Left ventricle myocardium inferior (tissue), 1 donor: ENCODE measurements at regions not wholly inside any gene's neighbourhood (a gene's known extent, or its start where the extent isn't known, plus 50 kb on each side); places are given as distances from the start of the nearest gene placed in this dataset.
"Not testable (repeated sequence)": the region's sequence is repeated elsewhere in the genome, so short reads cannot be mapped to it uniquely, and the experiment has no call there.

Experiments used
- DNase-seq: peaks from one replicate; pipeline ENCODE4 v3.0.0-alpha.2; 2020
- H3K27ac ChIP-seq: fragments of 200-600 bp; replicated peaks from 2 replicates; pipeline ENCODE4 v1.8.0; 2021
- H3K27me3 ChIP-seq: fragments of 200-600 bp; 2 replicates; pipeline ENCODE4 v1.8.0; 2021; ENCODE audit warnings: low read depth
- H3K36me3 ChIP-seq: fragments of 200-600 bp; 2 replicates; pipeline ENCODE4 v1.8.0; 2021
- H3K4me1 ChIP-seq: fragments of 200-600 bp; 2 replicates; pipeline ENCODE4 v1.8.0; 2021
- H3K4me3 ChIP-seq: fragments of 200-600 bp; 2 replicates; pipeline ENCODE4 v1.8.0; 2021; ENCODE audit warnings: mild to moderate bottlenecking, moderate library complexity
- H3K9me3 ChIP-seq: fragments of 200-600 bp; replicated peaks from 2 replicates; pipeline ENCODE4 v1.8.0; 2021
- CTCF ChIP-seq: fragments of 200-600 bp; IDR thresholded peaks from 2 replicates; pipeline ENCODE4 v1.8.0; 2021; ENCODE audit warnings: antibody characterized with exemption, mild to moderate bottlenecking, borderline replicate concordance
- intact Hi-C: fragments of 100-400 bp; cut with micrococcal nuclease; formaldehyde crosslinking; loops from one replicate; pipeline ENCODE4 v1.11.0; 2022
- donor health status: DM: no; HTN: yes; CAD: no; lungs with severe emphysema.

- Histone ChIP-seq H3K27me3 (peaks cover 49% of the 10 kb centered on the region), H3K4me1 (no peaks in the 10 kb centered on the region), H3K27ac (no peak overlapping the region), H3K4me3 (no peak overlapping the region), H3K36me3 (no peaks in the 10 kb centered on the region), H3K9me3 (no peaks in the 10 kb centered on the region)
- TF ChIP-seq CTCF = no peak
- intact Hi-C loops = no loop called here
- no peak for DNase-seq
These were observed 63.0 kb upstream of the TCL1A start for GRCh38 chr14:95776798-95777534.

- intact Hi-C loops = no loop called here
- no peak for DNase-seq
- peak; percentile 88 for TF ChIP-seq CTCF
These were observed 60.6 kb upstream of the TCL1A start for GRCh38 chr14:95774265-95775160.

GRCh38 chr14:95770777-95771176 is 56.9 kb upstream of the TCL1A start:
- TF ChIP-seq CTCF = no peak
- Histone ChIP-seq H3K36me3 (no peaks in the 10 kb centered on the region), H3K27ac (no peak overlapping the region), H3K27me3 (peaks cover 70% of the 10 kb centered on the region), H3K4me1 (no peaks in the 10 kb centered on the region), H3K4me3 (no peak overlapping the region), H3K9me3 (no peaks in the 10 kb centered on the region)
- intact Hi-C loops = no loop called here
- DNase-seq = no peak

More at GRCh38 chr14:95774265-95775160, 60.6 kb upstream of the TCL1A start:
- H3K9me3 ChIP-seq = no peaks in the 10 kb centered on the region
- no peak overlapping the region for H3K4me3 ChIP-seq
- H3K4me1 ChIP-seq = no peaks in the 10 kb centered on the region
- H3K36me3 ChIP-seq = no peaks in the 10 kb centered on the region
- peaks cover 49% of the 10 kb centered on the region for H3K27me3 ChIP-seq
- no peak overlapping the region for H3K27ac ChIP-seq

GRCh38 chr14:95769976-95770375 is 56.1 kb upstream of the TCL1A start:
- Histone ChIP-seq H3K27me3 (peaks cover 62% of the 10 kb centered on the region), H3K27ac (no peak overlapping the region), H3K4me3 (no peak overlapping the region), H3K4me1 (no peaks in the 10 kb centered on the region), H3K36me3 (no peaks in the 10 kb centered on the region), H3K9me3 (no peaks in the 10 kb centered on the region)
- intact Hi-C loops = no loop called here
- TF ChIP-seq CTCF = no peak
- DNase-seq = no peak

GRCh38 chr14:95769431-95769830 is 55.5 kb upstream of the TCL1A start:
- H3K4me3 ChIP-seq, H3K9me3 ChIP-seq, DNase-seq, H3K27ac ChIP-seq, H3K36me3 ChIP-seq, H3K4me1 ChIP-seq, intact Hi-C loops: not testable (repeated sequence)
- peaks cover 61% of the 10 kb centered on the region for H3K27me3 ChIP-seq

GRCh38 chr14:95765051-95765450 is 51.1 kb upstream of the TCL1A start:
- H3K27ac ChIP-seq = no peak overlapping the region
- DNase-seq = no peak
- no peaks in the 10 kb centered on the region for H3K36me3 ChIP-seq
- H3K27me3 ChIP-seq = peaks cover 65% of the 10 kb centered on the region
- H3K4me1 ChIP-seq = no peaks in the 10 kb centered on the region
- peaks cover 13% of the 10 kb centered on the region for H3K9me3 ChIP-seq
- no peak for TF ChIP-seq CTCF
- H3K4me3 ChIP-seq = no peak overlapping the region
- intact Hi-C loops = no loop called here
